ENCODE measurements at regions not wholly inside any gene's neighbourhood (a gene's known extent, or its start where the extent isn't known, plus 50 kb on each side); places are given as distances from the start of the nearest gene placed in this dataset.

GRCh38 chr2:104286841-104287240, 567.1 kb upstream of the POU3F3 start:
- TF ChIP-seq GATA2 (IDR thresholded peaks at IDR 0.05; ENCODE audit: low read depth, low read length): no peak
- no peak for TF ChIP-seq GATA3 (IDR thresholded peaks at IDR 0.05; ENCODE audit: low read depth, low read length)
